ENCODE measurements at regions not wholly inside any gene's neighbourhood (a gene's known extent, or its start where the extent isn't known, plus 50 kb on each side); places are given as distances from the start of the nearest gene placed in this dataset.

DNA sequence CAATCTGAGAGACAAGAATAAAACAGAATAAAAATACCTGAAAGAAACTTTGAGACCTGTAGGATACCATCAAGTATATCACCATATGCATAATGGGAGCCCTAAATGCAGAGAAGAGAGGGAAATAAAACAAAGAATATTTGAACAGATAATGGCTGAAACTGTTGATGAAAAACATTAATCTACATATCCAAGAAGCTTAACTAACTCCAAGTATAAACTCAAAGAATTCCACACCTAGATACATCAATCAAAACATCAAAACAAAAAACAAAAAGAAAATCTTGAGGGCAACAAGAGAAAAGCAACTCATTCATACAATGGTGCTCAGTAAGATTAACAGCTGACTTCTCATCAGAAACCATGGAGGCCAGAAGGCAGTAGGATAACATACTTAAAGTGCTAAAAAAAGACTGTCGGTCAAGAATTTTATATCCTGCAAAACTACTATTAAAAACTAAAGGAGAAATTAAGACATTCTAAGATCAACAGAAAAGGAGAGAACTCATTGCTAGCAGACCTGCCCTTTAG, 101.6 kb downstream of the FOXD1 start:
- TF ChIP-seq, protein P1, sequence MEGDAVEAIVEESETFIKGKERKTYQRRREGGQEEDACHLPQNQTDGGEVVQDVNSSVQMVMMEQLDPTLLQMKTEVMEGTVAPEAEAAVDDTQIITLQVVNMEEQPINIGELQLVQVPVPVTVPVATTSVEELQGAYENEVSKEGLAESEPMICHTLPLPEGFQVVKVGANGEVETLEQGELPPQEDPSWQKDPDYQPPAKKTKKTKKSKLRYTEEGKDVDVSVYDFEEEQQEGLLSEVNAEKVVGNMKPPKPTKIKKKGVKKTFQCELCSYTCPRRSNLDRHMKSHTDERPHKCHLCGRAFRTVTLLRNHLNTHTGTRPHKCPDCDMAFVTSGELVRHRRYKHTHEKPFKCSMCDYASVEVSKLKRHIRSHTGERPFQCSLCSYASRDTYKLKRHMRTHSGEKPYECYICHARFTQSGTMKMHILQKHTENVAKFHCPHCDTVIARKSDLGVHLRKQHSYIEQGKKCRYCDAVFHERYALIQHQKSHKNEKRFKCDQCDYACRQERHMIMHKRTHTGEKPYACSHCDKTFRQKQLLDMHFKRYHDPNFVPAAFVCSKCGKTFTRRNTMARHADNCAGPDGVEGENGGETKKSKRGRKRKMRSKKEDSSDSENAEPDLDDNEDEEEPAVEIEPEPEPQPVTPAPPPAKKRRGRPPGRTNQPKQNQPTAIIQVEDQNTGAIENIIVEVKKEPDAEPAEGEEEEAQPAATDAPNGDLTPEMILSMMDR (conservative IDR thresholded peaks at IDR 0.05; ENCODE audit: low read depth, low read length) = no peak
- TF ChIP-seq MAFK (IDR thresholded peaks at IDR 0.05; ENCODE audit: low read depth, low read length) (no peak), SMC3 (IDR thresholded peaks at IDR 0.05; ENCODE audit: low read depth, low read length) (no peak)
- TF ChIP-seq, protein P2, sequence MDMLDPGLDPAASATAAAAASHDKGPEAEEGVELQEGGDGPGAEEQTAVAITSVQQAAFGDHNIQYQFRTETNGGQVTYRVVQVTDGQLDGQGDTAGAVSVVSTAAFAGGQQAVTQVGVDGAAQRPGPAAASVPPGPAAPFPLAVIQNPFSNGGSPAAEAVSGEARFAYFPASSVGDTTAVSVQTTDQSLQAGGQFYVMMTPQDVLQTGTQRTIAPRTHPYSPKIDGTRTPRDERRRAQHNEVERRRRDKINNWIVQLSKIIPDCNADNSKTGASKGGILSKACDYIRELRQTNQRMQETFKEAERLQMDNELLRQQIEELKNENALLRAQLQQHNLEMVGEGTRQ (IDR thresholded peaks at IDR 0.05; ENCODE audit: low read depth, low read length) = no peak

Measured in IMR-90 (cell line).